ENCODE measurements at regions not wholly inside any gene's neighbourhood (a gene's known extent, or its start where the extent isn't known, plus 50 kb on each side); places are given as distances from the start of the nearest gene placed in this dataset.
"Not testable (repeated sequence)": the region's sequence is repeated elsewhere in the genome, so short reads cannot be mapped to it uniquely, and the experiment has no call there.

- not testable (repeated sequence) for DNase-seq
These were observed 191.1 kb downstream of the USP22 start for GRCh38 chr17:20851591-20852238.

- peak; percentile 53 for DNase-seq
These were observed 190.4 kb downstream of the USP22 start for GRCh38 chr17:20852239-20852989.

- no peak for DNase-seq
These were observed 189.8 kb downstream of the USP22 start for GRCh38 chr17:20852990-20853370.

GRCh38 chr17:20855910-20856470 is 186.8 kb downstream of the USP22 start:
- DNase-seq: not testable (repeated sequence)

- not testable (repeated sequence) for DNase-seq
These were observed 176.2 kb downstream of the USP22 start for GRCh38 chr17:20866444-20867209.

GRCh38 chr17:20867436-20867937 is 175.3 kb downstream of the USP22 start:
- peak; percentile 80 for DNase-seq

- not testable (repeated sequence) for DNase-seq
These were observed 174.7 kb downstream of the USP22 start for GRCh38 chr17:20867938-20868661.

- not testable (repeated sequence) for DNase-seq
These were observed 174.2 kb downstream of the USP22 start for GRCh38 chr17:20868662-20869007.

- DNase-seq: not testable (repeated sequence)
These were observed 169.6 kb downstream of the USP22 start for GRCh38 chr17:20873173-20873572.

GRCh38 chr17:20873688-20874328 is 169.0 kb downstream of the USP22 start:
- DNase-seq: not testable (repeated sequence)

GRCh38 chr17:20877384-20877783 is 165.4 kb downstream of the USP22 start:
- not testable (repeated sequence) for DNase-seq

GRCh38 chr17:20890338-20890737 is 152.5 kb downstream of the USP22 start:
- no peak for DNase-seq

- DNase-seq: not testable (repeated sequence)
These were observed 147.4 kb downstream of the USP22 start for GRCh38 chr17:20895426-20895825.

- DNase-seq: peak; percentile 11
These were observed 146.6 kb downstream of the USP22 start for GRCh38 chr17:20896153-20896649.

GRCh38 chr17:20898726-20899125 is 144.1 kb downstream of the USP22 start:
- DNase-seq: not testable (repeated sequence)

- DNase-seq: not testable (repeated sequence)
These were observed 140.3 kb downstream of the USP22 start for GRCh38 chr17:20902496-20902895.

- not testable (repeated sequence) for DNase-seq
These were observed 139.3 kb downstream of the USP22 start for GRCh38 chr17:20903549-20903948.

GRCh38 chr17:20908313-20909267 is 134.2 kb downstream of the USP22 start:
- DNase-seq: peak; percentile 92

GRCh38 chr17:20914658-20915057 is 128.2 kb downstream of the USP22 start:
- DNase-seq: no peak

- DNase-seq: no peak
These were observed 126.4 kb downstream of the USP22 start for GRCh38 chr17:20916383-20916782.

Data from hematopoietic multipotent progenitor cell treated with erythropoietin and hydrocortisone succinate and interleukin-3 and kit ligand, for 6 days (in vitro differentiated cells).